Adrenal gland (tissue), 5 donors: ENCODE measurements at regions not wholly inside any gene's neighbourhood (a gene's known extent, or its start where the extent isn't known, plus 50 kb on each side); places are given as distances from the start of the nearest gene placed in this dataset.

Experiments
- CTCF ChIP-seq, 6 experiments: fragments of 450-650 bp in 4 of 6; fragments of 200-600 bp in 2 of 6; sonication (generic) in 1 of 6; IDR thresholded peaks; 1 replicate in 5 of 6; 2 replicates in 1 of 6; pipeline versions ENCODE4 v1.5.1 to v1.8.0; 2016 to 2021; ENCODE audit warnings: antibody characterized with exemption in 6 of 6, mild to moderate bottlenecking in 2 of 6, moderate library complexity in 1 of 6
- POLR2A ChIP-seq, 2 donors: fragments of 450-650 bp; IDR thresholded peaks; one replicate each; pipeline ENCODE4 v1.6.1; 2017; ENCODE audit warnings: antibody characterized with exemption in 2 of 2, mild to moderate bottlenecking in 2 of 2, moderate library complexity in 1 of 2
- donor health status: DM: no; HTN: no; CAD: no.

- TF ChIP-seq CTCF (IDR thresholded peaks at IDR 0.05) (no peak), POLR2A (IDR thresholded peaks at IDR 0.05) (no peak)
Measured at GRCh38 chr11:70577948-70578347, 179.6 kb downstream of the CTTN start.
